BLaER1 treated with 17β-estradiol and CSF1 and Interleukin-3, amounts not matched to agents 10 nM and 100 nM (cell line): ENCODE measurements at regions not wholly inside any gene's neighbourhood (a gene's known extent, or its start where the extent isn't known, plus 50 kb on each side); places are given as distances from the start of the nearest gene placed in this dataset.
A peak's percentile ranks its signal among the peaks of the same experiment; 100 is the strongest.
"Not testable (repeated sequence)": the region's sequence is repeated elsewhere in the genome, so short reads cannot be mapped to it uniquely, and the experiment has no call there.

ENCODE experiments used
- H3K27ac ChIP-seq, 11 experiments: shearing (Covaris generic); formaldehyde crosslinking; 2 replicates each; pipeline ENCODE4 v1.8.1; 2022
- H3K27me3 ChIP-seq, 11 experiments: shearing (Covaris generic); formaldehyde crosslinking; 2 replicates each; pipeline ENCODE4 v1.8.1; 2022
- H3K36me3 ChIP-seq, 11 experiments: shearing (Covaris generic); formaldehyde crosslinking; 2 replicates each; pipeline ENCODE4 v1.8.1; 2022
- H3K4me1 ChIP-seq, 10 experiments: shearing (Covaris generic); formaldehyde crosslinking; 2 replicates each; pipeline ENCODE4 v1.8.1; 2022
- H3K4me2 ChIP-seq, 11 experiments: shearing (Covaris generic); formaldehyde crosslinking; 2 replicates each; pipeline ENCODE4 v1.8.1; 2022
- H3K4me3 ChIP-seq, 10 experiments: shearing (Covaris generic); formaldehyde crosslinking; 2 replicates each; pipeline ENCODE4 v1.8.1; 2022
- H3K9ac ChIP-seq, 11 experiments: shearing (Covaris generic); formaldehyde crosslinking; 2 replicates each; pipeline ENCODE4 v1.8.1; 2022
- H3K9me3 ChIP-seq, 11 experiments: shearing (Covaris generic); formaldehyde crosslinking; replicated peaks in 1 of 11; 2 replicates each; pipeline ENCODE4 v1.8.1; 2022
- H4K20me1 ChIP-seq, 11 experiments: shearing (Covaris generic); formaldehyde crosslinking; 2 replicates each; pipeline ENCODE4 v1.8.1; 2022
- Cebpa-rat ChIP-seq, 11 experiments: shearing (Covaris generic); IDR thresholded peaks; 2 replicates each; pipeline ENCODE4 v1.8.1; 2022

GRCh38 chr20:19122395-19122794 lies 90.0 kb upstream of the SLC24A3 start:
- Histone ChIP-seq H3K9ac (no peak overlapping the region), H4K20me1 (no peaks in the 10 kb centered on the region), H3K36me3 (no peaks in the 10 kb centered on the region), H3K9me3 (peaks cover 0 to 4% (median 0%) of the 10 kb centered on the region in 11 experiments; a peak in 1 of 22 replicates), H3K27ac (no peak overlapping the region), H3K27me3 (no peaks in the 10 kb centered on the region), H3K4me1 (peaks cover 0 to 13% (median 5%) of the 10 kb centered on the region in 10 experiments; a peak in 8 of 20 replicates), H3K4me2 (peak overlapping the region in 4 of 11 experiments; percentile 14 to 20 (median 19); a peak in 3 of 22 replicates), H3K4me3 (no peak overlapping the region)
- TF ChIP-seq Cebpa-rat (IDR thresholded peaks at IDR 0.05): no peak

GRCh38 chr20:19125508-19125907 lies 86.9 kb upstream of the SLC24A3 start:
- TF ChIP-seq Cebpa-rat (IDR thresholded peaks at IDR 0.05): no peak
- no peaks in the 10 kb centered on the region for H4K20me1 ChIP-seq

GRCh38 chr20:19129306-19129705 lies 83.1 kb upstream of the SLC24A3 start:
- Histone ChIP-seq H3K27ac (no peak overlapping the region), H3K36me3 (no peaks in the 10 kb centered on the region), H3K27me3 (no peaks in the 10 kb centered on the region), H3K9me3 (peaks cover 3 to 11% (median 7%) of the 10 kb centered on the region in 11 experiments; a peak in 18 of 22 replicates), H3K9ac (no peak overlapping the region), H3K4me2 (peak overlapping the region in 4 of 11 experiments; percentile 4 to 56 (median 22); a peak in 4 of 22 replicates), H4K20me1 (no peaks in the 10 kb centered on the region), H3K4me3 (no peak overlapping the region), H3K4me1 (peaks cover 5 to 28% (median 23%) of the 10 kb centered on the region in 10 experiments; a peak in 16 of 20 replicates)
- TF ChIP-seq Cebpa-rat (IDR thresholded peaks at IDR 0.05): no peak

More at GRCh38 chr20:19125508-19125907, 86.9 kb upstream of the SLC24A3 start:
- Histone ChIP-seq H3K27me3 (no peaks in the 10 kb centered on the region), H3K9ac (no peak overlapping the region), H3K9me3 (no peaks in the 10 kb centered on the region), H3K4me2 (no peak overlapping the region), H3K4me1 (peaks cover 8 to 20% (median 15%) of the 10 kb centered on the region in 10 experiments; a peak in 15 of 20 replicates), H3K27ac (no peak overlapping the region), H3K36me3 (no peaks in the 10 kb centered on the region), H3K4me3 (no peak overlapping the region)

GRCh38 chr20:19129976-19130612 lies 82.3 kb upstream of the SLC24A3 start:
- Histone ChIP-seq H3K4me3 (no peak overlapping the region), H3K27me3 (no peaks in the 10 kb centered on the region), H3K27ac (no peak overlapping the region), H3K9ac (no peak overlapping the region), H3K4me1 (peaks cover 5 to 28% (median 23%) of the 10 kb centered on the region in 10 experiments; a peak in 16 of 20 replicates), H3K36me3 (no peaks in the 10 kb centered on the region), H4K20me1 (no peaks in the 10 kb centered on the region), H3K9me3 (peaks cover 11 to 18% (median 15%) of the 10 kb centered on the region in 11 experiments), H3K4me2 (peak overlapping the region in 7 of 11 experiments; percentile 34 to 69 (median 52); a peak in 13 of 22 replicates)
- no peak for TF ChIP-seq Cebpa-rat (IDR thresholded peaks at IDR 0.05)

- TF ChIP-seq Cebpa-rat (IDR thresholded peaks at IDR 0.05): no peak
- no peak overlapping the region for H3K9ac ChIP-seq
- no peaks in the 10 kb centered on the region for H3K36me3 ChIP-seq
- H3K4me2 ChIP-seq: peak overlapping the region in 8 of 11 experiments; percentile 34 to 69 (median 49); a peak in 16 of 22 replicates
- peaks cover 5 to 28% (median 23%) of the 10 kb centered on the region in 10 experiments; a peak in 16 of 20 replicates for H3K4me1 ChIP-seq
- no peaks in the 10 kb centered on the region for H4K20me1 ChIP-seq
- H3K27ac ChIP-seq: no peak overlapping the region
- H3K9me3 ChIP-seq: peaks cover 16 to 24% (median 19%) of the 10 kb centered on the region in 11 experiments
- H3K4me3 ChIP-seq: no peak overlapping the region; a peak in 1 of 20 replicates
- no peaks in the 10 kb centered on the region for H3K27me3 ChIP-seq
Measured at GRCh38 chr20:19130613-19130984, 81.8 kb upstream of the SLC24A3 start.

GRCh38 chr20:19137641-19138040 lies 74.8 kb upstream of the SLC24A3 start:
- Histone ChIP-seq H3K9me3 (peaks cover 47 to 63% (median 56%) of the 10 kb centered on the region in 11 experiments), H3K9ac (no peak overlapping the region), H3K36me3 (no peaks in the 10 kb centered on the region), H3K4me3 (no peak overlapping the region), H4K20me1 (no peaks in the 10 kb centered on the region), H3K27ac (no peak overlapping the region), H3K27me3 (no peaks in the 10 kb centered on the region), H3K4me2 (peak overlapping the region in 6 of 11 experiments; percentile 6 to 32 (median 16); a peak in 4 of 22 replicates), H3K4me1 (peaks cover 0 to 10% (median 7%) of the 10 kb centered on the region in 10 experiments; a peak in 7 of 20 replicates)
- TF ChIP-seq Cebpa-rat (IDR thresholded peaks at IDR 0.05): no peak

GRCh38 chr20:19138758-19139157 lies 73.7 kb upstream of the SLC24A3 start:
- Histone ChIP-seq H3K27ac (no peak overlapping the region), H3K27me3 (no peaks in the 10 kb centered on the region), H3K9me3 (peaks cover 47 to 62% (median 53%) of the 10 kb centered on the region in 11 experiments), H3K9ac (no peak overlapping the region), H3K4me2 (no peak overlapping the region), H3K4me1 (peaks cover 0 to 10% (median 7%) of the 10 kb centered on the region in 10 experiments; a peak in 7 of 20 replicates), H4K20me1 (no peaks in the 10 kb centered on the region), H3K36me3 (no peaks in the 10 kb centered on the region), H3K4me3 (no peak overlapping the region)
- TF ChIP-seq Cebpa-rat (IDR thresholded peaks at IDR 0.05): no peak

GRCh38 chr20:19139584-19139983 lies 72.9 kb upstream of the SLC24A3 start:
- H3K4me1 ChIP-seq, H3K27me3 ChIP-seq, H3K9ac ChIP-seq, H3K4me2 ChIP-seq, H3K4me3 ChIP-seq, H3K27ac ChIP-seq, H4K20me1 ChIP-seq, H3K36me3 ChIP-seq: not testable (repeated sequence)
- peaks cover 40 to 53% (median 45%) of the 10 kb centered on the region in 11 experiments for H3K9me3 ChIP-seq

- Histone ChIP-seq H3K4me2 (no peak overlapping the region), H4K20me1 (no peaks in the 10 kb centered on the region), H3K27ac (no peak overlapping the region), H3K4me3 (no peak overlapping the region), H3K36me3 (no peaks in the 10 kb centered on the region), H3K4me1 (peaks cover 0 to 10% (median 7%) of the 10 kb centered on the region in 10 experiments; a peak in 7 of 20 replicates), H3K9ac (no peak overlapping the region), H3K9me3 (peaks cover 21 to 33% (median 26%) of the 10 kb centered on the region in 11 experiments), H3K27me3 (no peaks in the 10 kb centered on the region)
- TF ChIP-seq Cebpa-rat (IDR thresholded peaks at IDR 0.05): no peak
Measured at GRCh38 chr20:19141998-19142397, 70.4 kb upstream of the SLC24A3 start.
